BJ (cell line): ENCODE measurements at regions not wholly inside any gene's neighbourhood (a gene's known extent, or its start where the extent isn't known, plus 50 kb on each side); places are given as distances from the start of the nearest gene placed in this dataset.

ENCODE experiments used
- CTCF ChIA-PET: fragments of 350-600 bp; formaldehyde crosslinking; extraction: SDS; loops from one replicate; lab custom pipeline; 2021; ENCODE audit warnings: antibody characterized with exemption, inconsistent platforms; lab: Yijun Ruan, JAX
- POLR2A ChIA-PET: fragments of 300-600 bp; sonication (Branson Sonifier 250); formaldehyde crosslinking; extraction: SDS; loops from one replicate; lab custom pipeline; 2021; ENCODE audit warnings: antibody characterized with exemption; lab: Charles Lee
- DNase-seq: peaks from one replicate; pipeline ENCODE4 v3.0.0-alpha.2; 2011; ENCODE audit warnings: low read depth
- H3K27me3 ChIP-seq: 2 replicates; pipeline ENCODE4 v1.6.0; 2011; ENCODE audit warnings: low read length; ENCODE audit not compliant: control insufficient read depth, insufficient read depth
- H3K36me3 ChIP-seq: 2 replicates; pipeline ENCODE4 v1.5.1; 2011; ENCODE audit warnings: low read length; ENCODE audit not compliant: control insufficient read depth, insufficient read depth
- H3K4me3 ChIP-seq: 2 replicates; pipeline ENCODE4 v1.5.1; 2011; ENCODE audit warnings: low read depth, mild to moderate bottlenecking, control low read depth, low read length
- CTCF ChIP-seq: IDR thresholded peaks from 2 replicates; pipeline ENCODE4 v1.5.1; 2011; ENCODE audit warnings: low read depth, mild to moderate bottlenecking, control low read depth, inconsistent platforms, low read length, moderate library complexity; ENCODE audit not compliant: insufficient read depth

GRCh38 chr14:34235643-34236300, 226.3 kb downstream of the SPTSSA start:
- DNase-seq, result no peak
- H3K4me3 ChIP-seq, result no peak overlapping the region
- no peak for TF ChIP-seq CTCF
- CTCF ChIA-PET, result interaction anchor here (0.9 to 2.3 kb wide), 7 partner anchors 8 to 398 kb away, joined by 3 to 11 read pairs (median 4); no protein-coding TSS in a partner anchor
- H3K36me3 ChIP-seq, result no peaks in the 10 kb centered on the region
- no peaks in the 10 kb centered on the region for H3K27me3 ChIP-seq
- POLR2A ChIA-PET, result interaction anchor here (0.7 kb wide), 1 partner anchor 23 kb away, joined by 3 read pairs; no protein-coding TSS in a partner anchor

GRCh38 chr14:34234258-34234657, 227.8 kb downstream of the SPTSSA start:
- CTCF ChIA-PET, result interaction anchor here (0.8 to 2.3 kb wide), 3 partner anchors 68 to 385 kb away, joined by 3 to 11 read pairs (median 7); no protein-coding TSS in a partner anchor
- H3K4me3 ChIP-seq, result no peak overlapping the region
- TF ChIP-seq CTCF, result no peak
- H3K27me3 ChIP-seq, result no peaks in the 10 kb centered on the region
- no peaks in the 10 kb centered on the region for H3K36me3 ChIP-seq
- DNase-seq, result no peak
- POLR2A ChIA-PET, result no interaction called here

- H3K36me3 ChIP-seq, result no peaks in the 10 kb centered on the region
- TF ChIP-seq CTCF, result no peak
- DNase-seq, result no peak
- H3K4me3 ChIP-seq, result no peak overlapping the region
- ChIA-PET POLR2A (no interaction called here), CTCF (no interaction called here)
- H3K27me3 ChIP-seq, result no peaks in the 10 kb centered on the region
Measured at GRCh38 chr14:34233619-34234018, 228.4 kb downstream of the SPTSSA start.

- no peak for TF ChIP-seq CTCF
- no peaks in the 10 kb centered on the region for H3K27me3 ChIP-seq
- ChIA-PET POLR2A (no interaction called here), CTCF (no interaction called here)
- H3K4me3 ChIP-seq, result no peak overlapping the region
- H3K36me3 ChIP-seq, result no peaks in the 10 kb centered on the region
- no peak for DNase-seq
Measured at GRCh38 chr14:34232790-34233189, 229.2 kb downstream of the SPTSSA start.

- no peak for TF ChIP-seq CTCF
- POLR2A ChIA-PET, result no interaction called here
- CTCF ChIA-PET, result no interaction called here
- Histone ChIP-seq H3K27me3 (no peaks in the 10 kb centered on the region), H3K4me3 (no peak overlapping the region), H3K36me3 (no peaks in the 10 kb centered on the region)
- DNase-seq, result no peak
Measured at GRCh38 chr14:34231626-34232025, 230.4 kb downstream of the SPTSSA start.
